GM18505 (cell line): ENCODE measurements at regions not wholly inside any gene's neighbourhood (a gene's known extent, or its start where the extent isn't known, plus 50 kb on each side); places are given as distances from the start of the nearest gene placed in this dataset.

ENCODE experiments used
- ATAC-seq: cut with Tn5 transposase; IDR thresholded peaks from one replicate; pipeline ENCODE4 v1.9.1; 2021; ENCODE audit not compliant: unreplicated experiment
- POLR2A ChIP-seq: IDR thresholded peaks from 4 replicates; pipeline ENCODE4 v1.6.1; 2011; ENCODE audit warnings: borderline replicate concordance; ENCODE audit not compliant: insufficient read depth, insufficient read length; ENCODE audit errors: extremely low read depth

DNA sequence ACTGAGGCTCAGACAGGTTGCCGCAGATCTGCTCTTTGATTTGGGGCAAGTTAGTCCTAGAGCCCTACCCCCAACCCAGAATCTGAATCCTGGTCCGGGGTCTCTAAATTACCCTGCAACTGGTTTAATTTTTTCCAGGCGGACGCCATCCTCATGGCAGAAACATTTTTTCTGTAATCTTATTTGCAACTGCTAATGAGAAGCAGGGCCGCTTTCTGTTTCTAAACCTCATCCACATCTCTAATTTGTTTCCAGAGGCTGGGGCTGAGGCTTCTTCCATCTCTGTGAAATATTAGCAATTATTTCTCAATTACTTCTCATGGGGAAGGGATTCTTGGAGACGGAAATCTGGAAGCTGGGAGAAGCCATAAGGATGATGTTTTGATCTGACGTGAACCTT lies 261.6 kb downstream of the RPS24 start:
- TF ChIP-seq POLR2A = no peak
- ATAC-seq = no peak

GRCh38 chr10:78296785-78297184 lies 263.1 kb downstream of the RPS24 start:
- no peak for TF ChIP-seq POLR2A
- no peak for ATAC-seq

- TF ChIP-seq POLR2A = no peak
- ATAC-seq = no peak
Measured at GRCh38 chr10:78297997-78298396, 264.3 kb downstream of the RPS24 start.

DNA sequence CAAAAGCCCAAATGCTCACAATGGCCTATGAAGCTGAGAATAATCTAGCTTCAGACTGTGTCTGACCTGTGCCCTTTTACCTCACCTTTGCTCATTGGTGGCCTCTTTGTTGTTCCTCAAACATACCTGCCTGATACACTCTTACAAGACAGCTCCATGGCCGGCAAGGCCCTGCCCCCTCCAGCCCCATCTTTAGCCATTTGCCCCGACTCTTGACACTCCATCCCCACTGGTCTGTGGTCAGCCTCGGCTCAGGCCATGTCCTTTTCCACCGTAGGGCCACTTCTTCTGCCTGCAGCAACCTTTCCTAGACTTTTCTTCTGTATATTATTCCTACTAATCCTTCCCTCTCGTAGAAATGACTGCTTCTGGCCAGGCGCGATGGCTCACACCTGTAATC lies 265.2 kb downstream of the RPS24 start:
- no peak for TF ChIP-seq POLR2A
- no peak for ATAC-seq

GRCh38 chr10:78299851-78300468 lies 266.3 kb downstream of the RPS24 start:
- no peak for ATAC-seq
- no peak for TF ChIP-seq POLR2A

GRCh38 chr10:78300526-78300925 lies 266.9 kb downstream of the RPS24 start:
- no peak for ATAC-seq
- TF ChIP-seq POLR2A = no peak

- no peak for ATAC-seq
- no peak for TF ChIP-seq POLR2A
Measured at GRCh38 chr10:78301481-78301880, 267.8 kb downstream of the RPS24 start.

- no peak for TF ChIP-seq POLR2A
- no peak for ATAC-seq
Measured at GRCh38 chr10:78301891-78302738, 268.5 kb downstream of the RPS24 start.

- no peak for TF ChIP-seq POLR2A
- ATAC-seq = no peak
Measured at GRCh38 chr10:78302739-78302988, 269.0 kb downstream of the RPS24 start.

DNA sequence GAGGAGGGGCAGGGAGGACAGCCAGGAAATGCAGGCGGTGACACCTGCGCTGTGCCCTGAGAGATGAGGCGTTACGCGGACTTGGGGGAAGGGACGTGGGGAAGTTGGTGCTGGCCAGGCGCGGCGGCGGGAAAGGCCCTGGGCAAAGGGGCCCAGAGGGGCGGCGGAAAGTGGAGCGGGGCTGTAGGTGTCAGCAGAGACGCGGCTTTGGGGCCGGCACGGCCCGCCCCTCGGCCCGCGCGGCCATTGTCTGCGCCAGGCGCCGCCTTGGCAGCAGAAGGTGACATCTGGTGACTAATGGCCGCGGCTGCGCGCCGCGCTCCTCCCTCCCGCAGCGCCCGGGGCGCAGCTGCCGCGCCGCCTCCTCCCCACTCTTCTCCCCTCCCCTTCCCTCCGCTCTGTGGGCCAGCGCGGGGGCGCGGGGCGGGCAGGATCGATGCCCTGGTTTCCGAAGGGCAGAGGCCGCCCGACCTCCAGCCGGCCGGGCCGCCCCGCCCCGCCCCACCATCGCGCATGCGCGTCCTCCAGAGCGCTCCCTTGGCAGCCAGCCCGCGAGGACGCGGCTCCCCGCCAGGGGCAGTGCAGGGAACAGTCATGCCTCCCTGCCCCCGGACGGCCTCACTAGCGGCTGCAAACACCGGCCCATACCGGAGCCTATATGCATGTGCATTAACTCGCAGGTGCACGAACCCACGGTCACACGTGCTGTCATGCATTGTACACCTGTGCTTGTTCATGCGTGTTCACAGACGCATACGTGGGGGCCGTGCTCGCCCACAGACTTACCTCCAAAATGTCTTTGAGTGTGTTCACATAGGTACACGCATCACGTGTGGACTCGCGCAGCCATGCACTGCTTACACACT lies 269.6 kb downstream of the RPS24 start:
- ATAC-seq = peak; percentile 82
- peak; percentile 80 for TF ChIP-seq POLR2A

DNA sequence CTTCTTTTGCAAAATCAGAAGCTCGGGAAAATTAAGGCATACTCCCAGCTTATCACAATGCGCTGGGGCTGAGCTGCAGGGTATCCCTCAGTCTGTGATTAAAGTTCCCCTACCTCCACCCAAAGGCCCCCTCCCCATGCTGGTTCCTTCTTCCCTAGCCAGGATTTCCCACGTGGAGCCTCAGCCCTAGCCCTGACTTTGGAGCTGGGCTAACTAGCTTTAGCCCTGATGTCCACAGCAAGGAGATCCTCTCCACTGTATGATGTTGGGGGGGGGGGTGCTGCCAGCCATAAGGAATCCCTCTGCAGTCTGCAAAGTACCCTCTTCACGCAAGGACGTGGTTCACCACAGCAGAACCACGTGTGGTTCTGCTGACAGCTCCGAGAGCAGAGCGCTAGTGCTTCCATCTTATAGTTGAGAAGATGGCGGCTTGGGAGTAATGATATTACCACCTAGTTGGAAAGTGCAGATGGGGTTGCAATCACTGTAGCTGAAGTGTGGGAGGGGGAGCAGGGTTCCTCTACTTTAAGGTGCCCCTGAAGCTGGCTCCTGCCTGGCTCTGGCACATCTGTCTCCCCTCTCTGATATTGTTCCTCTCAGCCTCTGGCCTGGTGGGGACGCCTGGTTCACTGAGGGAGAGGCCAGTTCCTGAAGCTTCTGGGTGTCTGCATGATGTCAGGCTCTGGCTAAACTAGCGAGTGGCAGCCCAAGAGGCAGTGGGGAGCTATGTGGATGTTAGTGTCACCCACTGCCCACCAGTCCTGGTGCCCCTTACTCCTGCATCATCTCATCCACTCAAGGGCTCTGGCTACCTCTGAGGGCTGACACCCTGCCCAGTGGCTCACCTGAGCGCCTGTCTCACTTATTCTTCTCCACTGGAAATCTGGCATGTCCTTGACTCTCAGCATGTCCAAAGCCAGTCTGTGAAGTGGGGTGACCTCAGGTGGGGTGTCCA lies 270.7 kb downstream of the RPS24 start:
- no peak for ATAC-seq
- TF ChIP-seq POLR2A = no peak

DNA sequence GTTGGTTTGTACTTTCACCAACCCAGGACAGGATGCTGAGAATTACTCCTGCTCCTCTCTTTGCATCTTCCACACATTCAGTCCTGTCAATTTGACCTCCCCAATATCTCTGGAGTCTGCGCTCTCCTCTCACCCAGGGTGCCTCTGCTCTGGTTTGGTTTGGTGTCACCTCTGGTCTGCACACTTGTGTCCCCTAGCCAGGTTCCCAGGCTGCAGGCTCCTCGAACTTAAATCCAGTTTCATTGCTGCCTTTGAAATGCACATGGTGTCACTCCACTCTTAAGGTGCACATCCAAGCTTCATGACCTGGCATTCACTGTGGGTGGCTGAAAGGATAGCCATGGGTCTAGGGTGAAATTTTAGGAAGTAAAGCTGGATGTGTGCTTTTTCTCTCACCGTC lies 271.6 kb downstream of the RPS24 start:
- no peak for TF ChIP-seq POLR2A
- ATAC-seq = no peak

GRCh38 chr10:78306358-78306757 lies 272.7 kb downstream of the RPS24 start:
- no peak for TF ChIP-seq POLR2A
- no peak for ATAC-seq

- ATAC-seq = no peak
- TF ChIP-seq POLR2A = no peak
Measured at GRCh38 chr10:78307576-78307975, 273.9 kb downstream of the RPS24 start.
